ENCODE measurements at regions not wholly inside any gene's neighbourhood (a gene's known extent, or its start where the extent isn't known, plus 50 kb on each side); places are given as distances from the start of the nearest gene placed in this dataset.
A peak's percentile ranks its signal among the peaks of the same experiment; 100 is the strongest.
"Not testable (repeated sequence)": the region's sequence is repeated elsewhere in the genome, so short reads cannot be mapped to it uniquely, and the experiment has no call there.

DNA sequence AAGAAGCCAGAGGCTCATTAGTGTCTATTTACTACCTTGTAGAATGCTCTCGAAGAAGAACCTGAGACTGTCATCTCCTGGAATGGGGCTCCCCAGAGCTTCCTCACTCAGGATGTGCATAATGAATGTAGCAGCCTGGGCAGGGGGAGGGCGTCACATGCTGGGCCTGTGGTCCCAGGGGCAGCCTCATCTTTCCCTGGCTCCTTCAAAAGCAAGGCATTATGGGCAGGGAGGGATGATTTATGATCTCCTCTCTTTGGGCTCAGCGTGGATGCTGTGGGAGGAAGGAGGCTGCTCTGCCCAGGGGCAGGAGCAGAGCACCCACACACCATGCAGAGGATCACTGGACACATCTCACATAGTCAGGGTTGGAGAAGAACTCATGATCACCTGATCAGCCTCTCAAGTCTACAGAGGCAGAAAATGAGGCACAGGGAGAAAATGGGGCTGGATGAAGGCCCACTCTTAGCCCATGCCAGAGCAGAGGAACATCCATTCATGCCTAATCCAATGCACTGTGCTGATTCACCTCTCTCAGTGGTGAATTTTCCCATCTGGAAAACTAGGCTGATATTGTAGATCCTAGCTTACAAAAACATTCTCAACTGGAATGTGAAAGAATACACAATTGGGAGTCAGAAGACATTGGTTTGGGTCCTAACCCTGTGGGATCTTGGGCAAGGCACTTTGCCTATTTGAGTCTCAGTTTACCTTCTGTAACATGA, 173.7 kb downstream of the CARTPT start:
- intact Hi-C loops (cut with micrococcal nuclease), result no loop called here

DNA sequence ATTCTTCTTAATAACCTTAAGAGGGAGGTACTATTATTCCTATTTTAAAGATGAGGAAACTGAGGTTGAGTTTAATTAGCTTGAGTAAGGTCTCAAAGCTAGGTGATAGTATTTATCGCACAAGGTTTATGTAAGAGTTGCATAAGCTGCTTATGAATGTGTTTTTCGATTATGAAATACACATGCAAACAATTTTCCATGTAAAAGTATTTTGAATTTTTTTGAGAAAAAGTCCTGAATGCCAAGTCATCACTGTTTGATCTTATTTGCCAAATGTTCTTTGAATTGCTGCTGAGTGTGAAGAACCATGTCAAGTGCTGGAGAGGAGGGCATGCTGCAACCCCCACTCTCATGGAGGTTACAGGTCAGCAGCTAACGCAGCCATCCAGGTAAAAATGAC, 174.4 kb downstream of the CARTPT start:
- ATAC-seq (no peak), DNase-seq (no peak)
- intact Hi-C loops (cut with micrococcal nuclease), result no loop called here

More for the DNA sequence above, 173.7 kb downstream of the CARTPT start:
- ATAC-seq, result no peak
- no peak for DNase-seq

DNA sequence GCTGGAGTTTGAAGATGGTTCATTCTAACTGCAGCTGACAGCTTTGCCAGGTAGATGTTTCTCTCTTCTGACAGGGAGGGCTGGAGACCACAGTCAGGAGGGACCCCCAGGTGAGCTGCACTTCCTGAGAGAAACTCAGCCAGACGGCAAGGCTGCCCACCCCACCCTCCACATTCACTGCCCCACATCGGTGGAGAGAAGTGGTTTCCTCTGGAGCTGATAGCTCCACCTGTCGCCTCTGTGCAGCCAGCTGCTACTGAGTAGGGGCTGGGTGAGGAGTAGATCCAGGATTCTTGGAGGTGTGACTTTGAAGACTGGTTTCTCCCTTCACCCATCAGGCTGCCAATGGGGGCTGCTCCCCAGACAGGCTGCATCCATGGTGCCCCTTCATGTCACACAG, 175.0 kb downstream of the CARTPT start:
- no peak for DNase-seq
- ATAC-seq, result no peak
- intact Hi-C loops (cut with micrococcal nuclease), result no loop called here

DNA sequence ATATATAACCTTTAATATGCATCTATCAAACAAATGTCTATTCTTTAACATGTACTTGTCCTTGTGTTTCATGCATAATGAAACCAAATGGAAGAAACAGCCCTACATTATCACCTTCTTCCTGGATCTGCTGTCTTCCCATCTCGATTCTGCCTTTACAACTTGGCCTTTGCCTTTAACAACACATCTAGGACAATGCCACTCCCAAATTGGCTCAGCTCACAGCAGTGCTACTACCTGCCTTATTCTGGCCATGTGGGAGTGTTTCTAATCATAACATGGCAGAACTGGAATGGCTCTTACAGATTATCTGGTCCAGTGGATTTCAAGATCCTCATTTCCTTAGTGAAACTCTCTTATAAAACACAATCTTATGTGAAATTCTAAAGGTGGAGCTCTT, 176.5 kb downstream of the CARTPT start:
- DNase-seq (no peak), ATAC-seq (no peak)
- intact Hi-C loops (cut with micrococcal nuclease), result no loop called here

DNA sequence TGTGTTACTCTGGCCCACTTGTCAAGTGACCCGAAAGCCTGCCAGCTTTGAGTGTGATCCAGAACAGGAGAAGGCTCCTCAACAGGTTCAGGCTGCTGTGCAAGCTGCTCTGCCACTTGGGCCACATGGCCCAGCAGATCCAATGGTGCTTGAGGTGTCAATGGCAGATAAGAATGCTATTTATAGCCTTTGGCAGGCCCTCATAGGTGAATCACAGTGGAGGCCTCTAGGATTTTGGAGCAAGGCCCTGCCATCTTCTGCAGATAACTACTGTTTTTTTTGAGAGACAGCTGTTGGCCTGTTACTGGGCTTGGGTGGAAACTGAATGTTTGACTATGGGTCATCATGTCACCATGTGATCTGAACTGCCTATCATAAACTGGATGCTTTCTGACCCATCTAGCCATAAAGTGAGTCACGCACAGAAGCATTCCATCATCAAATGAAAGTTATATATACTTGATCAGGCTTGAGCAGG, 180.8 kb downstream of the CARTPT start:
- peak; percentile 63 for ATAC-seq
- peak; percentile 69 for DNase-seq
- intact Hi-C loops (cut with micrococcal nuclease), result no loop called here

DNA sequence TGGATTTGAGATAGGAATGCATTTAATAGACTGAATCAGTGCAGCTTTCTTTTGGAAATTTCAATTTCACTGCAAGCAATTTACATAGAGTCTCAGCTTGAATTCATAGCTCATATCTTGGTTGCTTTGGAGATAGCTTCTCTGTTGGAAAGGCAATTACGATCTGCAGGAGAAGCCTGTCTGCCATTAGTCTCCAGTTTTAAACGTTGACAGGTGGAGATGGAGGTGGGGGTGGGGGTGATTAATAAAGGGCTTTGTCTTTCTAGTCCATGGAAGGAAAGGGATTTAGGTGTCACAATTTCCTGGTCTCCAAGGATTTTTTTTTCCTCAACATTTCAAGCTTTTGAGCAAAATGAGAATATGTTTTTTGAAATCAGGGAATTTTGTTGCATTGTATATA, 184.7 kb downstream of the CARTPT start:
- peak; percentile 35 for ATAC-seq
- no peak for DNase-seq
- intact Hi-C loops (cut with micrococcal nuclease), result no loop called here

DNA sequence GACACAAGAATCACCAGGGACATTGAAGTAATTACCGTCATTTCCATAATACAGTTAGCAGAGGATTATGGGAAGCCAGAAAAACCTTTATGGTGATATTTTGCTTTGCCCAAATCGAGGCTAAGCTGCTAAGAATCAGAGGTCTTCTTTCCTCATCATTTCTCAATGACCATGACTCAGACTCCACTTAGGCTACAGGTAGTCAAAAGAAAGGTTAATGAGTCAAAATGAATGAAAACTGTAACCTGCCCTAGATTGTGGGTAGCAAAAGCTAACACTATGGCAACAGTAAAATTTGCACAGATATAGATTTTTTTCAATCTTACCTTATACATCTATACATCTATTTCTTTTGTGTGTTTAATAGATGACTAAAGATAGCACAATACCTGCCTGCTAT, 185.8 kb downstream of the CARTPT start:
- ATAC-seq (no peak), DNase-seq (no peak)
- intact Hi-C loops (cut with micrococcal nuclease), result no loop called here

DNA sequence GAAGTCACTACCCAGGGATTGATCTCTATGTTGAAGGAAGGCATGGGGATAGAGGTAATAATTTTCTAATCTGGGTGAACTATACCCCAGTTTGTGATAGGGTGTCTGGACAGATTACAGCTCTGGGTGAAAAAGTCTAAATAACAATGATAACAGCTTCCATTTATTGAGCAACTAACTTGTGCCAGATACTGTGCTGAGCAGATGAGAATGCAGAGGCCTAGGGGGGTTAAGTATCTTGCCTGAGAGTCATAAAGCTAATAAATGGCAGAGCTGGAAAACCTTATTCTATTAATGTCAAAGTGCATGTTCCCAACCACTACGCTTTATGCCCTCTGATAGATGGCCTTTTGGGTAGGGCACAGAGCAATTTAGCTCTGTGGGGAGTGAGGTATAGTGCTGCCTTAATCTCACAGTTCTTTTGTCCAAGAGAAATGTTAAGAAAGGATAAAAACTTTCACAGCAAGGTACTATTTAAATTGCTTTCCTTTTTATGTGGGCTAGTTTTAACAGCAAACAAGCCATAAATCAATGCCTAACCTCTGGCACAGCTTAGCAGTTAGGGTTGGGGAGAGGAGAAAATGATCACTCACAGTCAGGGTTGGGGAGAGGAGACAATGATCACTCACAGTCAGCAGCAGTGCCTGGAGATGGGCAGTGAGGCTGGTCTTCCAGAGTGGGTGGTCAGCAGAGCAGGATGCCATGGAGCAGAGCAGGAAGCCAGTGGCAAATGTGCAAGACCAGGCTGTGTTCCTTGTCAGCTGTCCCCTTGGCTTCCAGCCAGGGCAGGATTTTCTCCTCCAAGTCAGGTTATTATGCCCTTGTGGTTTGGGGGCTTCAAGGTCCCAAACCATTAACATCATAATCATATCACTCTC, 187.0 kb downstream of the CARTPT start:
- peak; percentile 35 for DNase-seq
- intact Hi-C loops (cut with micrococcal nuclease), result no loop called here
- no peak for ATAC-seq

DNA sequence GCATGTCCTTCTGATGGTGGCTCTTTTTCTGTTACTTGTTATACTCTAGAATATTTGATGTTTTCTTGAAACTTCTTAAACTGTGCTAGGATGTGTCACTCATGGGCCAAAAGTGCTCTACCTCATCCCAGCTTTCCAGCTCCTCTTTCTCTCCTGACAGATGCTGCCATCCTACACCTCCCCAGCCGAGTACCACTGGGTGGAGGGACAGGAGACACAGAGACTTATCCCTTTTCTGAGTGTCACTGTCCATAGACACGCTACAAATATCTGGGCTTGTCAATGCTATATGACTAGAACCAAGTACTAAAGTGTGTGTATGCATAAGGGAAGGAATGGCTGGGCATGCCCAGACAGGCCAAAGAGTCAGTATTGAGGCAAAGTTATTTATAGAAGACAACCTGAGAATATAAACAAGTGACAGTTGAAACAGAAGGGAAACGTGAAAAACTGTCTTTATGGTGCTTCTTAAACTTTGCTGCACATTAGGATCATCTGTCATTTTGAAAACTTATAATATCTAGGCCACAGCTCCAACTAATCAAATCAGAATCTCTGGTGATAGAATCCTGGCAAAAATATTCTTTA, 188.0 kb downstream of the CARTPT start:
- no peak for DNase-seq
- peak; percentile 28 for ATAC-seq
- intact Hi-C loops (cut with micrococcal nuclease), result no loop called here

DNA sequence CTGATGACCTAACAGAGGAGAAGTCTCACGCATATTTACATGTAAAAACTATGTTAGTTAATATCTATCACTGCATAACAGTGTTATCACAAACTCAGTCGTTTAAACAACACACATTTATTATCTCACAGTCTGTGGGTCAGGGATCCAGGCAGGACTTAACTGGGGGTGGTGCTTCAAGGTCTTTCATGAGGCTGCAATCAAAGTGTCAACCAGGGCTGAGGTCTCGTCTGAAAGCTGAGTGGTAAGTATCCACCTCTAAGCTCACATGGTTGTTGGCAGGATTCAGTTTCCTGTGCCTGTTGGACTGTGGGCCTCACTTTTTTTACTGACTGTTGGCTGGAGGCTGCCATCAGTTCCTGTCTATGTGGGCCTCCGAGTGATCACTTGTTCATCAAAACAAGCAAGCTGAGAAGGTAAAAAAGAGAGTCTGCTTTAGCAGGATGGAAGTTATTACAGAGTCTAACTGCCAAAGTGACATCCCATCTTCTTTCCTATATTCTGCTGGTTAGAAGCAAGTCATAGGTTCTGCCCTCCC, 188.6 kb downstream of the CARTPT start:
- intact Hi-C loops (cut with micrococcal nuclease), result no loop called here
- no peak for ATAC-seq
- DNase-seq, result no peak

DNA sequence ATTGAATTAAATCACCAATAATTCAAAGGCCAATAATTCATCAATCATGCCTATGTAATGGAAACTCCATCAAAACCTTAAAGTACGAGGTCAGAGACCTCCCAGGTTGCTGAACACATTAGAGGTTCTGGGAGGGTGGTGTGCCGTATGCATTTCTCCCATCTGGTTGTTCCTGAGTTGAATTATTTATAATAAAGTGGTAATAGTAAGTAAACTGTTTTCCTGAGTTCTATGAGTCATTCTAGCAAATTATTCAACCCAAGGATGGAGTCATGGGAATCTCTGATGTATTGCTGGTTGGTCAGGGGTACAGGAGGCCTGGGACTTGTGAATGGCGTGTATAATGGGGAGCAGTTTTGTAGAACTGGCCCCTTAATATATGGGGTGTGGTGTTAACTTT, 191.7 kb downstream of the CARTPT start:
- DNase-seq, result no peak
- intact Hi-C loops (cut with micrococcal nuclease), result no loop called here
- no peak for ATAC-seq

DNA sequence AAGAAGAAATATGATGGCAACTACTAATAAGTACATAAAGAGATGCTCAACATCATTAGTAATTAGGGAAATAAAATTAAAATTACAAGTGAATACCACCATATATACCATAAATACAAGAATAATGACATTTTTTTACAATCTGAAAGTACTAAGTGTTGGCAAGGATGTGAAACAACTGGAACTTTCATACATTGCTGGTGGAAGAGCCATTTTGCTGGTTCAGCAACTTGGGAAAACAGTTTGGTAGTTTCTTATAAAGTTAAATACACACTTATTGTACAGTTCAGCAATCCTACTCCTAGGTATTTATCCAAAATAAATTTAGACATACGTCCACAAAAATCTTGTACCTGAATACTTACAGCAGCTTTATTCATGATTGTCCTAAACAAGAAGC, 192.9 kb downstream of the CARTPT start:
- no peak for DNase-seq
- intact Hi-C loops (cut with micrococcal nuclease), result no loop called here
- ATAC-seq, result no peak

DNA sequence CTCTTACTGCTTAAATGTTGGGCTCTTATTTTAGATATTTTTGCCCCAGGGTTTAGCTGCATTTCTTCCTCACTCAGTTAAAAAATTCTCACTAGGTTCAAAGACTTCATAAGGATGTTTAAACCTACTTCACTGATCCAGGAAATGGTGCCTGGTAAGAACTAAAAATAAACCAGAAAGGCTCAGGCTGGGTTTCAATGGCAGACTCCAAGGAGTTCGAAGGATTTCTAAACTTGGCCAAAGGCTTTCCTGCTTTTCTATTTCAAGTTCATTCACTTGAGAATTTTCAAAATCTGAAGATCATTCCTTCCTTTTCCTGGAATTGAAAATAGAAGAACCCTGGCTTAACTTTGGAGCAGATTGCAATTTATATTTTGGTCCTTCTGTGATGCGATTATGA, 193.0 kb upstream of the MAP1B start:
- ATAC-seq (no peak), DNase-seq (no peak)
- intact Hi-C loops (cut with micrococcal nuclease), result no loop called here

DNA sequence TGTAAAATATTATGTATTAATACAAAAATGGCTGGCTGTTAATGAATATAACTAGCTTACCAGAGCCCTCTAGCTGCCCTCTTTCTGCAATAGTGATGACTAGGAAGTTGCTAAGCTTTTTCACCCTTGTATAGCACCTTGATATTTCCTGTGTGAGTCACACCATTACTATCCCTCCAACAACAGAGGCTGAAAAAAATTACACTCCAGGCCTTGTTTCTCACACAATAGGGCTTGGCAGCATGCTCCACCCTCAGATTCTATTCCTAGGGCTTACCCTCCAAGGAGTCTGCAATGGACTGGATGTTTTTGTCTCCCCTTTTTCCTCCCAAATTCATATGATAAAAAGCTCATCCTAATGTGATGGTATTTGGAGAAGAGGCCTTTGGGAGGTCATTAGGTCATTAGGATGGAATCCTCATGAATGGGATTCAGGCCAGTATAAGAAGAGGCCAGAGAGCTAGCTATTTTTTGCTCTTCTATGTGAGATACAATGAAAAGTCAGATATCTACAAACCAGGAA, 184.6 kb upstream of the MAP1B start:
- intact Hi-C loops (cut with micrococcal nuclease), result no loop called here
- ATAC-seq (peak; percentile 57), DNase-seq (no peak)

DNA sequence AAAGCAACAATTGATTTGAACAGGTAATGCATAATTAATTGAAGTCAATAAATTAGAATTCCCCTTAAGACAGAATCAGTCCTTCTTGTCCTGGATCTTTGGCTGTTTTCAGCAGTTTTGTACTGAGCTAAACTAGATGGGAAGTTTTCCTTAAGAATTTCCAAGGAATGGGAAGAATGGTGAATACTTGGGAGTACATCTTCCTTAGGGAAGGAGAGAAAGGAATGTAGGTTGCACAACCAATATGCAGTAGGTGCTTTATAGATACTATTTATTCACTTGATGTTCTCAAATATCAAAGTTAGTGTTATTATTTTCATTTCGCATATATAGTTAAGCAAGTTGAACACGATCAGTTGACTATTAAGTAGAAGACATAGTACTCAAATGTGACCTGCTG, 183.5 kb upstream of the MAP1B start:
- DNase-seq (no peak), ATAC-seq (no peak)
- intact Hi-C loops (cut with micrococcal nuclease), result no loop called here

DNA sequence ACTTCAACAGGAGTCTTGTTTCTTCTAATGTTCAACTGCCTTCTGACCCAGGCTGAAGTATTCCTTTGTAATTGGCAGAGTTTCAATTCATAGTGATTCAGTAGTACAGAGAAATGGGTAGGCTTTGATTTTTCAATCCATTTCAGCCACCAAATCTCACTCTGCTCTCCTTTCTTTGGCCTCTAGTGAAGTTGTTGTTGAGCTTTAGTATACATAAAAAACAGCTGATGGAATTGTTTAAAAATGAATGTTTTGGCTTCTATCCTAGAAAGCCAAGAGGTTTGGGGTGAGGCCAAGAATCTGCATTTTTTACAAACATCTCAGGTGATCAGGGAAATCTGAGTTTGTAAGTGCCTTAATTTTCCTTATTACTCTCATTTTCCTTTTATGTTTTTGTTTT, 182.9 kb upstream of the MAP1B start:
- DNase-seq, result no peak

DNA sequence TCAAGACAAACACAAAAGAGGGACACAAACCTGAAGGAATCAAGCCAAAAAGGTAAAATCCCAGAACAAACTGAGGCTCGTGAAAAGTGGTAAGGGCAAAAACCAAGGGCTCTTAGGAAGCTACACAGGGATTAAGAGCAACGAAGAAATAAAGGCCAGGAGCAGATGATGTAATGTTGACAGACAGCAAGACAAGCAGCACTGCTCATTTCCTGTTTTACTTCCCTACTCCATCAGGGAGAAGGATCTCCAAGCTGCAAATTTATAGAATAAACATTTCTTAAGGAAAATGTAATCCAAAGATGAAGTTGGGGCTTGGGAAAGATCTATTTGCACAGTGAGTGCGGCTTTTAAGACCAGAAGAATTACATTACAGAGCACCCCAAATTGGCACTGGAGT, 182.3 kb upstream of the MAP1B start:
- peak; percentile 31 for ATAC-seq
- DNase-seq, result no peak
- intact Hi-C loops (cut with micrococcal nuclease), result no loop called here

More for the DNA sequence above, 182.9 kb upstream of the MAP1B start:
- intact Hi-C loops (cut with micrococcal nuclease), result no loop called here
- ATAC-seq, result no peak

DNA sequence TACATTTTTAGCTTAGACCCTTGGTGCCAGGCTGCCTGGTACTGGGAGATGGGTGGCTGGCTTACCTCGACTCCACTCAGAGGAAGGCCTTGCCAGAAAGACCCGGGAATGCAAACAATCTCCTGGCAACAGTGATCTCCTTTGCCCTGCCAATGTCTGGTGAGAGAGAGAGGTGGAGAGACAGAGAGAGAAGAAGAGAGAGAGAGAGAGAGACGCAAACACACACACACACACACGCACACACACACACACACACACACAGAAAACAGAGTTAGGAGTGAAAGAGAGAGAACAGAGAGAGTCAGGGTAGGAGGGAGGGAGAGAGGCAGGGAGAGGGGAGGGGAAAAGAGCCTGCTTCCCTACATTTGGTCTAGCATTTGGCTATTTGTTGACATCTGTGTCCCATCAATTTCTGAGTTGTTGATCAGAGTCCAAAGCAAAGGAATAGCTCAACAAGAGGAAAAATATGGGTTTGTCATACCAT, 181.6 kb upstream of the MAP1B start:
- DNase-seq, result peak; percentile 48
- peak; percentile 93 for ATAC-seq
- intact Hi-C loops (cut with micrococcal nuclease), result no loop called here

DNA sequence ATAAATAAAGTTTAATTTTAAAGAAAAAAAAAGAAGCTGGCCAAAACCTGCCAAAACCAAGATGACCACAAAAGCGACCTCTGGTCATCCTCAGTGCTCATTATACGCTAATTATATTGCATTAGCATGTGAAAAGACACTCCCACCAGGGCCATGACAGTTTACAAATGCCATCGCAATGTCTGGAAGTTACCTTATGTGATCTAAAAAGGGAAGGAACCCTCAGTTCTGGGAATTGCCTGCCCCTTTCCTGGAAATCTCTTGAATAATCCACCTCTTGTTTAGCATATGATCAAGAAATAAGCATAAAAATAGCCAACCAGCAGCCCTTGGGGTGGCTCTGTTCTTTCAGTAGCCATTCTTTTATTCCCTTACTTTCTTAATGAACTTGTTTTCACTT, 178.3 kb upstream of the MAP1B start:
- ATAC-seq, result no peak
- no peak for DNase-seq
- intact Hi-C loops (cut with micrococcal nuclease), result no loop called here

DNA sequence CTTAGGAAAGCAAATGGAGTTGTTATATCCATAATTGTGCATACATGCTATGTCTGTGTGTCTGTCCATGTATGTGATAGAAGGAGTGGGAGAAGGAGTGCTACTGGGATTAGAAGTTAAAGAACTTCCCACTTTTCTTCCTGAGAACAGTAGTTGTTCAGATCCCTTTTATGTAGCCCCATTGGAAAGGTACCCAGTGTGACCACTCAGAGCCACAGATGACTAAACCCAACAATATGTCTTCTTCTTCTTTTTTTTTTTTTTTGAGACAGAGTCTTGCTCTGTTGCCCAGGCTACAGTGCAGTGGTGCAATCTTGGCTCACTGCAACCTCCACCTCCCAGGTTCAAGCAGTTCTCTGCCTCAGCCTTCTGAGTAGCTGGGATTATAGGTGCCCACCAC, 176.7 kb upstream of the MAP1B start:
- DNase-seq; ATAC-seq; intact Hi-C loops (cut with micrococcal nuclease): not testable (repeated sequence)
